ENCODE measurements at regions not wholly inside any gene's neighbourhood (a gene's known extent, or its start where the extent isn't known, plus 50 kb on each side); places are given as distances from the start of the nearest gene placed in this dataset.

DNA sequence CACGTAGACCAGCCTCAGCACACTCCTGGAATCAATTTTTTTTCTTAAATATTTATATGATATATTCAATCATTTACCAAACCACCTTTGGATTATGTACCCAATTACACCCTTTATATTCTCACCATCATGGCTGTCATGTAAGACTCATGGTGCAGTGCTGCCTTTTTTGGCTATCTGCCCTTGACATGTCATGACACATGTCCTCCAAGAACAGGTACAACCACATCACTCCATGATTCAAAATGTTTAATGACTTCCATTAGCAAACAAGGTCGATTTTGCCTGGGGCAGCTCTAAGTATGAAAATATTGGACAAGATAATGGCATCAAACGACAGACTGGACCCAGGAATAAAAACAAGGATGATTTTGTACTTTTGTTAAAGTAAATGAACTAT is 861.1 kb upstream of the ADAMTS5 start:
- Mint-ChIP-seq H3K4me1 (ENCODE audit: low read depth, unreplicated experiment) (peaks cover 7% of the 10 kb centered on the region), H3K36me3 (ENCODE audit: insufficient read depth, unreplicated experiment) (no peaks in the 10 kb centered on the region), H3K27me3 (ENCODE audit: unreplicated experiment) (no peaks in the 10 kb centered on the region), H3K27ac (ENCODE audit: unreplicated experiment) (no peak overlapping the region), H3K9me3 (ENCODE audit: low read depth, unreplicated experiment) (no peaks in the 10 kb centered on the region), H3K4me3 (ENCODE audit: low read depth, unreplicated experiment) (no peak overlapping the region)
- BruUV-seq (replicated peaks), result no TSS peak
- intact Hi-C loops (cut with micrococcal nuclease; ENCODE audit: unreplicated experiment), result no loop called here
- TF ChIP-seq, protein P1, sequence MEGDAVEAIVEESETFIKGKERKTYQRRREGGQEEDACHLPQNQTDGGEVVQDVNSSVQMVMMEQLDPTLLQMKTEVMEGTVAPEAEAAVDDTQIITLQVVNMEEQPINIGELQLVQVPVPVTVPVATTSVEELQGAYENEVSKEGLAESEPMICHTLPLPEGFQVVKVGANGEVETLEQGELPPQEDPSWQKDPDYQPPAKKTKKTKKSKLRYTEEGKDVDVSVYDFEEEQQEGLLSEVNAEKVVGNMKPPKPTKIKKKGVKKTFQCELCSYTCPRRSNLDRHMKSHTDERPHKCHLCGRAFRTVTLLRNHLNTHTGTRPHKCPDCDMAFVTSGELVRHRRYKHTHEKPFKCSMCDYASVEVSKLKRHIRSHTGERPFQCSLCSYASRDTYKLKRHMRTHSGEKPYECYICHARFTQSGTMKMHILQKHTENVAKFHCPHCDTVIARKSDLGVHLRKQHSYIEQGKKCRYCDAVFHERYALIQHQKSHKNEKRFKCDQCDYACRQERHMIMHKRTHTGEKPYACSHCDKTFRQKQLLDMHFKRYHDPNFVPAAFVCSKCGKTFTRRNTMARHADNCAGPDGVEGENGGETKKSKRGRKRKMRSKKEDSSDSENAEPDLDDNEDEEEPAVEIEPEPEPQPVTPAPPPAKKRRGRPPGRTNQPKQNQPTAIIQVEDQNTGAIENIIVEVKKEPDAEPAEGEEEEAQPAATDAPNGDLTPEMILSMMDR (IDR thresholded peaks at IDR 0.05; ENCODE audit: unreplicated experiment), result no peak
- CTCF ChIA-PET, result no interaction called here
- DNase-seq, result no peak

GRCh38 chr21:27825035-27825434 is 858.1 kb upstream of the ADAMTS5 start:
- intact Hi-C loops (cut with micrococcal nuclease; ENCODE audit: unreplicated experiment), result no loop called here
- TF ChIP-seq, protein P1 (IDR thresholded peaks at IDR 0.05; ENCODE audit: unreplicated experiment), result no peak
- Mint-ChIP-seq H3K9me3 (ENCODE audit: low read depth, unreplicated experiment) (no peaks in the 10 kb centered on the region), H3K27ac (ENCODE audit: unreplicated experiment) (no peak overlapping the region), H3K27me3 (ENCODE audit: unreplicated experiment) (no peaks in the 10 kb centered on the region), H3K4me3 (ENCODE audit: low read depth, unreplicated experiment) (no peak overlapping the region), H3K4me1 (ENCODE audit: low read depth, unreplicated experiment) (peaks cover 16% of the 10 kb centered on the region), H3K36me3 (ENCODE audit: insufficient read depth, unreplicated experiment) (no peaks in the 10 kb centered on the region)
- no TSS peak for BruUV-seq (replicated peaks)
- CTCF ChIA-PET, result no interaction called here
- no peak for DNase-seq

GRCh38 chr21:27823652-27824201 is 856.8 kb upstream of the ADAMTS5 start:
- H3K36me3 Mint-ChIP-seq (ENCODE audit: insufficient read depth, unreplicated experiment), result peaks cover 10% of the 10 kb centered on the region
- CTCF ChIA-PET, result interaction anchor here (0.7 kb wide), 4 partner anchors 24 to 419 kb away, joined by 3 to 8 read pairs (median 4); no protein-coding TSS in a partner anchor

GRCh38 chr21:27820342-27820741 is 853.5 kb upstream of the ADAMTS5 start:
- Mint-ChIP-seq H3K9me3 (ENCODE audit: low read depth, unreplicated experiment) (no peaks in the 10 kb centered on the region), H3K27me3 (ENCODE audit: unreplicated experiment) (no peaks in the 10 kb centered on the region), H3K4me3 (ENCODE audit: low read depth, unreplicated experiment) (no peak overlapping the region), H3K27ac (ENCODE audit: unreplicated experiment) (no peak overlapping the region), H3K4me1 (ENCODE audit: low read depth, unreplicated experiment) (peaks cover 25% of the 10 kb centered on the region), H3K36me3 (ENCODE audit: insufficient read depth, unreplicated experiment) (peaks cover 10% of the 10 kb centered on the region)
- CTCF ChIA-PET, result no interaction called here
- TF ChIP-seq, protein P1 (IDR thresholded peaks at IDR 0.05; ENCODE audit: unreplicated experiment), result no peak
- DNase-seq, result no peak
- intact Hi-C loops (cut with micrococcal nuclease; ENCODE audit: unreplicated experiment), result no loop called here
- no TSS peak for BruUV-seq (replicated peaks)

More at GRCh38 chr21:27823652-27824201, 856.8 kb upstream of the ADAMTS5 start:
- intact Hi-C loops (cut with micrococcal nuclease; ENCODE audit: unreplicated experiment), result no loop called here
- Mint-ChIP-seq H3K4me3 (ENCODE audit: low read depth, unreplicated experiment) (no peak overlapping the region), H3K4me1 (ENCODE audit: low read depth, unreplicated experiment) (peaks cover 25% of the 10 kb centered on the region), H3K27ac (ENCODE audit: unreplicated experiment) (no peak overlapping the region), H3K27me3 (ENCODE audit: unreplicated experiment) (no peaks in the 10 kb centered on the region), H3K9me3 (ENCODE audit: low read depth, unreplicated experiment) (no peaks in the 10 kb centered on the region)
- BruUV-seq (replicated peaks), result no TSS peak
- no peak for DNase-seq
- TF ChIP-seq, protein P1 (IDR thresholded peaks at IDR 0.05; ENCODE audit: unreplicated experiment), result no peak
